HS-5 (cell line): ENCODE measurements at regions not wholly inside any gene's neighbourhood (a gene's known extent, or its start where the extent isn't known, plus 50 kb on each side); places are given as distances from the start of the nearest gene placed in this dataset.

Source experiments
- DNase-seq: peaks from one replicate; pipeline ENCODE4 v3.0.0-alpha.2; 2012; ENCODE audit warnings: low read depth

GRCh38 chr10:37685741-37686683 lies 171.4 kb downstream of the ZNF248 start:
- no peak for DNase-seq

DNA sequence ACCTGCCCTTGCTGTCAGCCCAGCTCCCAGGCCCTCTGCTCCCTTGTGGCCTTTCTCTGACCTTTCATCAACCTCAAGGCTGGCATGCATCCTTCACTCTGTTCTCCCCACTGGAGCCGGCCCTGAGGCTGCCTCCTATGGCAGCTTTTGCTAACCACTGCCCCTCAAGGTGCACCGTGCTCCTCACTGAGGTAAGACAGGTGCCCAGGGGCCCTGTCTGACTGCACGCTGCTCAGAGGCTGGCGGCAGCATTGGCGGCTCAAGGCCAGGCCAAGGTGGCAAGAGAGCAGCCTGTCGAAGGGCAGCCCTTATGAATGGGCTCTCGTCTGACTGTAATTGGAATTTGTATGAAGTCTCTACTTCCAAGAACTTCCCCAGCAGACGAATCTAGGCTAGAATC lies 172.6 kb downstream of the ZNF248 start:
- no peak for DNase-seq

- no peak for DNase-seq
Measured at GRCh38 chr10:37682617-37683016, 174.8 kb downstream of the ZNF248 start.

DNA sequence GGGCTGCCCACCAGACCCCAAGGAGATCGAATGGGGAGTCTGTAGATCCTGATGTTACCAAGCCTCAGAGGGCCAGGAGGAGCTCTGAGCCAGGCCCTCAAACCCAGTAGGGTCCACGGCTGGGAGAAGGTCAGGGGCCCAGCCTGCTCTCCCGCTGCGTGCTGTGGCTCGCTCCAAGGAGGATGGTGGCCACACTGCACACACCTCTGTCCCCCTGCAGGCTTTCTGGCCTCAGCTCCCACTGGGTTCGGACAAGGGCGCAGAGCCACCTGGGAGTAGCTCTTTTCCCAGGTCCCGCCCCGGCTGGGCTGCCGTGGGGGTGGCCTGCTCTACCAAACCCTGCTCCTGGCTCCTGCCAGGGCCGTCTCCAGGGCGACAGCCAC lies 175.8 kb downstream of the ZNF248 start:
- no peak for DNase-seq

DNA sequence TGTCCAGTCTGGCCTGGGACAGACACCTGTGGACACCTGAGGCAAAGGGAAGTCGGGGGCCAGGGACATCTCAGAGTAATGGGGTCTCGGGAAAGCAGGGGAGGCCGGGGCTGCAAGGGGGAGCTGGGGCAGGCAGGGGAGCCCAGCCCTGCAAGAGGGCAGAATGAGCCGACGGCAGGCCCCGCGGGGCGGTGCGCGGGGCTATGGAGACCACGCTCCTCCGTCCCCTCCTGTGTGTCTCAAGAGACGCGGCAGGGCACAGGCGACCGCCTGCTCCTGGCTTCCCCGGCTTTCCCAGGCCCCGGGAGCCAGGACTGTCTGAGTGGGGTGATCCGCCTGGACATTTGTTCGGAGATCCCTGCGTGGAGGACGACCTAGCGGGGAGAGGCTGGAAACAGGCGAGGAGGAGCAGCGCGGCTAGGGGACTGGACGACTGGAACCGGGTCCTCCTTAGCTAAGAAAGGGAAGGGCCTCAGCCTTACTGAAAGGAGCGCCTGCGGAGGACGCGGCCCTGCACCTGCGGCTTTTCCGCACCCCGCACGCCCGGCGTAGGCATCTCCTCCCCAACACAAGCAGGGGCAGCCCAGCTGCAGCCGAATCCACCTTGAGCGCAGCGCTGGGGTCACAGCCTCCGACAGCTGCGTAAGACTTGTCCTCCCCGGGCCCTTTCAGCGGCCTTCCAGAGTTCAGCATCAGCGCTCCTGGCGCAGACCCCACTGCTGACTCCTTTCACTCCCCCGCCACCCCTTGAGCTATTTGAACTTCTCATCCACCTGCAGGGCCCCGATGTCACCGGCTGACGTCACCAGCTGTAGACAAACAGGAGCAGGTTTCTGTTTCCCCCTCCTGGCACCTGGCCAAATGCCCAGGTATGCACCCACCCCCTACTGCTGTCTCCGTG lies 176.4 kb downstream of the ZNF248 start:
- no peak for DNase-seq

DNA sequence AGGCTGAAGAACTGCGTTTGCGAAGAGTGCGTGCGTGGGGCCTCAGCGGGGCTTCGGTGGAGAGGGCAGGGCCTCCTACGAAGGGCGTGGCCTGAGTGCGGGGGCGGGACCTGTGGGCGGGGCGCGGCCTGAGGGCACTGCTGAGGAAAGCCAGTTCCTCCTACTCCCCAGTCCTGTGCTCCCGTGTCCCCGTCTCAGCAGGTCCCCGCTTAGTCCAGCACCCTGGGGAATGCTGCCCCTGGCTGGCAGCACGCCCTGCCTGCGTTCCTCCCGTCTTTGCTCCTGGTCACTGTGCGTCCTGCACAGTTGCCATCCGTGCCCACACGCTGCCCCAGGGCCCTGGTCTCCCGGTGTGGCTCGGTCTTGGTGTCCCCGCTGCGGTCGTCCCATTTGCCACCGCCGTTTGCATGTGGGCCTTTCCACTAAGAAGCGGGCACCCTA lies 177.1 kb downstream of the ZNF248 start:
- no peak for DNase-seq

DNA sequence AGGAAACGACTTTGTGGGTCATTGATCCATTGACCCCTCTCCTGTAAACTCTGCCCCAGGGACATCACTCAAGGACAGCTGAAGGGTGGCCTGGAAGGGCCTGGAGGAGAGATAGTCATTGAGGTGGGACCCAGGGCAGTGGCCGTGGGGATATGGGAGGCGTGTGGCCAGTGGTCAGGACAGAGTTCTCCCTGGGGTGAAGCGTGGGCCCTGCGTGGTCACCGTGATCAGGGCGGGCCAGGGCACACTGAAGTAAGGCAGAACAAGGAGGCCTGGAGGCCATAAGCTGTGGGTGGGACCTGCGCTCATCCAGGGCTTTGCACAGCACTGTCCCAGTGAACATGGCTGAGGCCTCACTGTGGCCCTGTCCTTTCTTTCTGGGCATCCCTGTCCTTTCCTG lies 177.9 kb downstream of the ZNF248 start:
- no peak for DNase-seq

GRCh38 chr10:37675449-37675848 lies 182.0 kb downstream of the ZNF248 start:
- no peak for DNase-seq

DNA sequence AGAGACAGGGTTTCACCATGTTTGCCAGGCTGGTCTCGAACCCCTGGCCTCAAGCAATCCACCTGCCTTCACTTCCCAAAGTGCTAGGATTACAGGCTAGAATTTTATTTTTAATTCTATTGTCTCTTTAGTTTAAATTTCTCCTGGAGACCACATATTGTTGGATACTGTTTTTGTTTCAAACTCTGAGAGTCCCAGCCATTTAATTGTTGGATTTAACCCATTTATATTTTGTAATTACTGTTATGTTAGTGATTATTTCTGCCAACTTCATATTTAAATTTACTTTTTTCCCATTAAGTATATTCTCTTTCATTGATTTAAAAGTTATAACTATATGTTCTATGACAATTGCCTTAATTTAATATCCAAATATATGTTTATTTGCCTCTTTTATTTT lies 185.6 kb downstream of the ZNF248 start:
- DNase-seq = no peak

DNA sequence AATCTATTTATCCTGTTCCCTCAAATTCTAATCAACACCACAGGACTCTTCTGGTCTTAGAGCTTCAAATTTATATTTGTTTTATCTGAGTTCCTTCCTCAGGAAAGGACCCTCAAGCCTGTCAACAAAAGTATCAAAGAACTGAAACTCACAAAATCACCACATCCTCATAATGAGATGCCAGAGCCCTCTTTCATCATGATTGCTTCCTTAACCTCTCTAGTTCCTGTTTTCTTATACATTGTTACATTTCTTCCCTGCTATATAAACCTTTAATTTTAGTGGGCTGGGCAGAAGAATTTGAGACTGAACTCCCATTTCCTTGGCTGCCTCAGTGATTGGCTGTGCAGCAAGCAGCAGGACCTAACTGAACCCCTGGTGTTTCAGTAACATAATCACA lies 189.7 kb downstream of the ZNF248 start:
- DNase-seq = no peak

DNA sequence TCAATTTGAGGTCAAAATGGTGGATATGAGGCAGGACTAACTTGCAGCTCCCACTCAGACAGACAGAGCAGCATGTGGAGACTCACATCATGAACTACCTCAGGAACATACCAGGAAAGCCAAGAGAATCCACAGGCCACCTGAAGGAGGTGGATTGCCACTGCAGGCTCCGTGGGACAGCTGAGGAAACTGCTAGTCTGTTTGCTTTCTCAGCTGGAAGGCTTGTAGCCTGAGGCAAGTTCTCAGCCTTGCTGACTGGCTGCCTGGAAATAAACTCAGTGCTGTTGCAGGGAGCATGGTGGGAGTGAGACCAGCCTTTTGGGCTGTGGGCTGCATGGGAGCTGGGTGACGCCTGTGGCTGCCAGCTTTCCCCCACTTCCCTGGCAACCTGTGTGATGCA lies 202.9 kb downstream of the ZNF248 start:
- DNase-seq = no peak

- no peak for DNase-seq
Measured at GRCh38 chr10:37643187-37643586, 214.2 kb downstream of the ZNF248 start.

DNA sequence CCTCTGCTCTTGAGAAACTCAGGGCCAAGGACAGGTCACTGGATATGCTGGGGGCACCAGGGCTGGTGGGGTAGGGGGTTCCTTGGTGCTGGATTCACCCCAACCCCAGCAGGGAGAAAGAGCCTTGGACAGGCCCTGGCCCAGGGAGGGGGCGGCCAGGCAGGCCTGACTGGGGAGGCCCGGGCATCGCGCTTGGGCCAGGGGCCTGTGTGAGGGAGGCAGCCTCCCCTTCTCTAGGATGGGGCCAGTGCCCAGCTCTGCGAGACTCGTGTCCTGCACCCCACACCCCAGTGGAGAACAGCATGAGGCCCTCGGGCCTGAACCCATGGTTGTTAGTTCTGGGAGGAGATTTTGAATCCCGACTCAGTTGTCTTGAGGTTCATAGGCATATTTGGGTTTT lies 217.1 kb downstream of the ZNF248 start:
- DNase-seq = no peak

DNA sequence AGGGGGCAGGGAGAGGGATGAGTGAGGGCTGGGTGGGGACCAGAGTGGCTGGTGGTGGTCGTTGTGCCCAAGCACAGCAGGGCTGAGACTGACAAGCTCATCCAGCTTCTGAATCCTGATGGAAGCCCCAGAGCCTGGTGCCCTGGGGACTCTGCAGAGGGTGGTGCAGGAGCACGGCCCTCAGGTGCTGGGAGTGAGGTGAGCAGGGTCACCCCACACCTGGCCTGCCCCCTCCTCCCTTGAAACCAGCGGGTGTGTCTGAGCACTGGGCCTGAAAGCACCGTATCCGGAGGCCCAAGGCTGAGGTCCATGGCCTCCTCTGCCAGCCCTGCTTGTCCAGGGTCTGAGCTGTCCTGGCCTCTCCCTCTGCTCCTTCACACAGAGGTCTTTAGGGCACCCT lies 218.2 kb downstream of the ZNF248 start:
- no peak for DNase-seq

DNA sequence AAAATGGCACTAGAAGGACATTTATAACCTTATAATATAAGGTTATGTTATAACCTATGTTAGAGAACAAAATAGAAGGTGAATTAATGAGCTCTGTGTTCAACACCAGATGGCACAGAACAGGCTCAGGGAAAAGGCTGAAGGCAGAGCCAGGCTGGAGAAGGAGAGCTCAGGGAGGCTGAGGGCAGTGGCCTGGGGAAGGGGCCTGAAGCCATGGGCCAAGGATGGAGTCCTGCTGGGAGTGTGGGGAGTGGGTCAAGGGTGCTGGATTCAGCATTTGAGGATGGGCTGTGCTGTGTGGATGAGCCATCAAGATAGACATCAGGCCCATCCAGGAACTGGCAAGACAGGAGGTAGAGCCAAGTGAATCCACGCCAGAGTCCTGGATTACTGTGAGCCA lies 218.8 kb downstream of the ZNF248 start:
- DNase-seq = no peak

DNA sequence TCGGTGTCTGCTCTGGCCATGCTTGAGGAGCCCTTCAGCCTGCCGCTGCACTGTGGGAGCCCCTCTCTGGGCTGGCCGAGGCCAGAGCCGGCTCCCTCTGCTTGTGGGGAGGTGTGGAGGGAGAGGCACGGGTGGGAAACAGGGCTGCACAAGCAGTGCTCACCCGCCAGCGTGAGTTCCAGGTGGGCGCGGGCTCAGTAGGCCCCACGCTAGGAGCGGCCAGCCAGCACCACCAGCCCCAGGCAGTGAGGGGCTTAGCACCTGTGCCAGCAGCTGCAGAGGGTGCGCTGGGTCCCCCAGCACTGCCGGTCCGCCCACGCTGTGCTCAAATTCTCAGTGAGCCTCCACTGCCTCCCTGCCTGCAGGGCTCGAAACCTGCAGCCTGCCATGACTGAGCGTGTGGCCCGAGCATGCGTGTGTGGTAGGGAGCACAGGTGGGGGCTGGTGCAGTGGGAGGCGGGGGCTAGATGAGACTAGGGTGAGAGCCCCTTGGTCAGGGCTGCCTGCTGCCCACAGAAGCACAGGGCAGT lies 223.0 kb downstream of the ZNF248 start:
- no peak for DNase-seq

DNA sequence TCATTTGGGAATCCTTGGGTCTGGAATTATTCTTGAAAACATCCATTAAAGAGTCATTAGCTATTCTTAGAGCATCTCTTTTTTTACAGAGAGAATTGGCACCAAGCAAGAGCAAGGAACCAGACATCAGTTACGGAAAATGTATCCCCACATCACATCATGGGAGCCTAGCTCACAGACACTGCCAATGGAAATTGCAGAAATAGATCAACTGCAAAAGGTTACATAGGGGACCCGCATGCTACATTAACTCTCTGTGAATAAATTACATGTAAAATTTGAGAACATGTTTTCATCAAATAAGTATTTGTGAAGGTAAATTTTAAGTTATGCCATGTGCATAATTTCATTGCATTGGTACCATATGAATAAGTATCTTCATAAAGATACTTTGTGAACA lies 224.8 kb downstream of the ZNF248 start:
- no peak for DNase-seq

DNA sequence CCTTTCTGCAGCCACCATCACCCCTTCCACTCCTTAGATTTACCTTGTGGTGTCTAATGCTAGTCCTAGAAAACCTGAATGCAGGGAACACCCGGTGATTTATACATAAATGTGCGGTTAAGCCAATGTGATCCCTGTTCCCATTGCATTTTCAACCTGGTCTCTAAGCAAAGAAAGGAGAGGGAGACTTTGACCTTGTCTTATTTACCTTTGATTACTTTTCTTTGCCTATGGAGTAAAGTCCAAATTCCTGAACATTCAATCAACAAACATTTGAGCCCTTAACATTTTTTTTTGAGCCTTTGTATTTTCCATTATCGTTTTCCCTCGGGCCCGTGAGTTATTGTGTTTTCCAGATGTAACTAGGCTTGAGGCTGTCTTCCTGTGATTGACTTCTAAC lies 233.9 kb downstream of the ZNF248 start:
- DNase-seq = no peak

DNA sequence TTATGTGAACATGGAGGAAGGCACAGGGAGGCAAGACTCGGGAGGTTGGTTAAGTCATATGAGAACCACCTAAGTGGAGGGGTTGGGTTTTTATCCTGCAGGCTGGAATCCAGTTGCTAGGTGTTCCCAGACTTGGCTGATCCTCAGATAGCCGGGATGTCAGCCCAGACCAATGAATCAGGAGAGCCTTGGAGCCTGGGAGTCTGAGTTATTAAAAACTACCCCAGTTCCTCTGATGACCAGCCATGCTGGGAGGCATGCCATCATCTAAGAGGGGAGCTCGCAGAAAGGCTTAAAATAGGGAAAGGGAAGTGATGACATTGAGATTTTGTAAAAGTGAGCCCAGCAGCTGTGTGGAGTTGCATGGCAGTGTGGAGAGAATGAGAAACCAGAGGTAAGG lies 238.1 kb downstream of the ZNF248 start:
- DNase-seq = no peak

GRCh38 chr10:37588299-37588698 lies 269.1 kb downstream of the ZNF248 start:
- DNase-seq = no peak

DNA sequence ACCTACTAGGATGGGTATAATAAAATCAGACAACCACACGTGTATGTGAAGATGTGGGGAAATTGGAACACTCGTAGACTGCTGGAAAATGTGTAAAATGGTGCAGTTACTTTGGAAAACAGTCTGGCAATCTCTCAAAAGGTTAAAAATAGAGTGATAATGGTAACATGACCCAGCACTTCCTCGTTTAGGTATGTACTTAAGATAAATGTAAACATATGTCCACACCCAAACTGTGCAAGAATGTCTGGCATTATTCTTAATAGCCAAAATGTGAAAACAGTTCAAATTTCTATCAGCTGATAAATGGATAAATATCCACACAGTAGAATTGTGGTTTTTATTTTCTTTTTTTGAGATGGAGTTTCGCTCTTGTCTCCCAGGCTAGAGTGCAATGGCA lies 272.8 kb downstream of the ZNF248 start:
- no peak for DNase-seq

DNA sequence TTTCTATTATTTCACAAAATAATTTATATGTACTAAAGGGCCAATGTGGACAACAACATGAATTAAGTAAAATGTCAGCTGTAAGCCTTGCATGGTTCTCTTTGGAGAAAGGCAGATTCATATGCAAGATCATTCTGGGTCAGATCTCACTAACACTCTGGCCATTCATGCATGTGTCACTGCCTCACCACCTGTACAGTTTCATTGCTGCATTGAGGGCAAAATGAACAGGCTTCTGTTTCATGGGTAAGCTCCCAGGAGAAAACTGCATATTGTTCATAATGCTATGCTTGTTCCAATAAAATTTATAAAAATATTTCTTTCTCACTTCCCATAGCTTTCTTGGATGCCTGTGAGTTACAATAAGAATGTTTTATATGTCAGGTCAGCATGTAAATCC lies 275.2 kb downstream of the ZNF248 start:
- DNase-seq = no peak

DNA sequence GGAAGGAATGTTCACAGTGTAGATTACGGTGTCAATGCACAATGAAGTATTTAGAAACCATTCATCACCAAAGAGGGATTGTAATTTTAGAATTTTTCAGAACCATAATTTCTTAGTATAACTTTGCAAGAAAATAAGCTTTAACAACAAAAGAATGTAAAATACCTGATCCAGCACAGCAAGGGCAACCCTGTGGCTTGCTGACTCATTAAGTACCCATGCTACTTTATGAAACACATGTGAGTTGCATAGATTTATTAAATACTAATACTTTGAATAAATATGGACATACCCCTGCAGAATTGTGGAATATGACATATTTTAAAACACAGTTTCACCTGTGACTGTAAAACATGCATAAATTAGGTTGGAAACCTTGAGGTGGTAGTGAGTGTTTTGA lies 281.3 kb downstream of the ZNF248 start:
- no peak for DNase-seq
